ENCODE measurements at regions not wholly inside any gene's neighbourhood (a gene's known extent, or its start where the extent isn't known, plus 50 kb on each side); places are given as distances from the start of the nearest gene placed in this dataset.
A peak's percentile ranks its signal among the peaks of the same experiment; 100 is the strongest.

- Mint-ChIP-seq H3K27ac (no peak overlapping the region), H3K27me3 (ENCODE audit: insufficient read depth) (peaks cover 4% of the 10 kb centered on the region), H3K36me3 (ENCODE audit: low read depth) (no peaks in the 10 kb centered on the region), H3K4me3 (no peak overlapping the region), H3K4me1 (no peaks in the 10 kb centered on the region), H3K9me3 (no peaks in the 10 kb centered on the region)
- TF ChIP-seq, protein P1, sequence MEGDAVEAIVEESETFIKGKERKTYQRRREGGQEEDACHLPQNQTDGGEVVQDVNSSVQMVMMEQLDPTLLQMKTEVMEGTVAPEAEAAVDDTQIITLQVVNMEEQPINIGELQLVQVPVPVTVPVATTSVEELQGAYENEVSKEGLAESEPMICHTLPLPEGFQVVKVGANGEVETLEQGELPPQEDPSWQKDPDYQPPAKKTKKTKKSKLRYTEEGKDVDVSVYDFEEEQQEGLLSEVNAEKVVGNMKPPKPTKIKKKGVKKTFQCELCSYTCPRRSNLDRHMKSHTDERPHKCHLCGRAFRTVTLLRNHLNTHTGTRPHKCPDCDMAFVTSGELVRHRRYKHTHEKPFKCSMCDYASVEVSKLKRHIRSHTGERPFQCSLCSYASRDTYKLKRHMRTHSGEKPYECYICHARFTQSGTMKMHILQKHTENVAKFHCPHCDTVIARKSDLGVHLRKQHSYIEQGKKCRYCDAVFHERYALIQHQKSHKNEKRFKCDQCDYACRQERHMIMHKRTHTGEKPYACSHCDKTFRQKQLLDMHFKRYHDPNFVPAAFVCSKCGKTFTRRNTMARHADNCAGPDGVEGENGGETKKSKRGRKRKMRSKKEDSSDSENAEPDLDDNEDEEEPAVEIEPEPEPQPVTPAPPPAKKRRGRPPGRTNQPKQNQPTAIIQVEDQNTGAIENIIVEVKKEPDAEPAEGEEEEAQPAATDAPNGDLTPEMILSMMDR (conservative IDR thresholded peaks at IDR 0.05): no peak
- no peaks in the 10 kb centered on the region for H3K4me1 ChIP-seq (ENCODE audit: control insufficient read depth, insufficient read depth, low read length)
- no peak overlapping the region for H3K9ac ChIP-seq (ENCODE audit: extremely low read depth, low read length, poor library complexity, severe bottlenecking)
- no peak for DNase-seq
- no peaks in the 10 kb centered on the region for H3K36me3 ChIP-seq (ENCODE audit: control insufficient read depth, insufficient read depth, low read length)
- H3K27me3 ChIP-seq (ENCODE audit: control insufficient read depth, insufficient read depth, low read length, poor library complexity, severe bottlenecking): no peaks in the 10 kb centered on the region
- no peaks in the 10 kb centered on the region for H3K9me3 ChIP-seq (ENCODE audit: control insufficient read depth, low read length)
- H3K27ac ChIP-seq (ENCODE audit: low read depth, low read length): no peak overlapping the region
- H3K4me3 ChIP-seq (ENCODE audit: low read length): no peak overlapping the region
- 93 to 100% methylated on average over 1 to 3 of the region's 3 CpGs for WGBS, 2 experiments (ENCODE audit: insufficient coverage in 1 of 2, insufficient read length in 1 of 2)
Measured at GRCh38 chr21:38134084-38134873, 122.5 kb upstream of the KCNJ15 start.

GRCh38 chr21:38136201-38136600 is 120.6 kb upstream of the KCNJ15 start:
- H3K27ac Mint-ChIP-seq: no peak overlapping the region
- Histone ChIP-seq H3K27ac (ENCODE audit: low read depth, low read length) (no peak overlapping the region), H3K36me3 (ENCODE audit: control insufficient read depth, insufficient read depth, low read length) (no peaks in the 10 kb centered on the region), H3K4me3 (ENCODE audit: low read length) (no peak overlapping the region), H3K9me3 (ENCODE audit: control insufficient read depth, low read length) (no peaks in the 10 kb centered on the region), H3K27me3 (ENCODE audit: control insufficient read depth, insufficient read depth, low read length, poor library complexity, severe bottlenecking) (no peaks in the 10 kb centered on the region), H3K9ac (ENCODE audit: extremely low read depth, low read length, poor library complexity, severe bottlenecking) (no peak overlapping the region), H3K4me1 (ENCODE audit: control insufficient read depth, insufficient read depth, low read length) (no peaks in the 10 kb centered on the region)
- no peak overlapping the region for H3K4me3 Mint-ChIP-seq
- no peaks in the 10 kb centered on the region for H3K9me3 Mint-ChIP-seq
- no peaks in the 10 kb centered on the region for H3K36me3 Mint-ChIP-seq (ENCODE audit: low read depth)
- H3K4me1 Mint-ChIP-seq: peaks cover 5% of the 10 kb centered on the region
- no peak for DNase-seq
- TF ChIP-seq, protein P1 (conservative IDR thresholded peaks at IDR 0.05): no peak
- H3K27me3 Mint-ChIP-seq (ENCODE audit: insufficient read depth): no peaks in the 10 kb centered on the region

DNA sequence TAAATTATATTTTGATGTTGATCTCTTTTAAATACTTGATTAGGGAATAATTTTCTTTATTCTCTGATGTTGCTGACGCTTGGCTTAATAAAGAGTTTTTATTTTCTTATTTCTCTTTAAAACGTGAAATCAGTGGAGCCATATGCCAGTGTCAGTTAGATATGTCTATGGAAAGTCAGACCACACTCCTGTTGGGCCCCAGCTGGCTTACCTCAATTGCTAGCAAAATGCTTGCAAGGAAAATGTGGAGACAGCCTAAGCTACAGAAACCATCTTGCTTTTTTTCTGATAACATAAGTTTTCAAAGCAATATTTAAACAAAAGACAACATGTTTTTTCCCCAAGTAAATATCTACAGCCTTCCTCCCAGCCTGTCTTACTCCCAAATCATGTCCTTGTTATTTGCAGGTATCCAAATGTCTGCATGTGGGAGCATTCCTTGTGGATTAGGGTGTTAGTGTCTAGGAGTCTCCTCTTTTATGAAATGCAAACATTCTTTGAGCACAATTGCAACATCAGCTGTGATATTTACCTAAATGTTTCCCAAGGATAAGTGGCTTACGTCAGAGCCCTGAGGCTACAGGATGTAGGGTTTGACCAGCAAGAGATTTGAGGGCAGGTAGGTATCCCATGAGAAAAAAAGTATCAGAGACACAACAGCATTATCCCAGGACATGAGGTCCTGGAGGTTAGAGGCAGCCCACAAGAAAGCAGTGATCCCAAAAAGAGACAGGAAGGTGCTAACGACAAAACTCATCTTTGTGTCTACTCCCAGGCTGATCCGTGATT is 117.2 kb upstream of the KCNJ15 start:
- no peak overlapping the region for H3K27ac ChIP-seq (ENCODE audit: low read depth, low read length)
- 88 to 92% methylated on average over 2 to 5 of the region's 5 CpGs for WGBS, 2 experiments (ENCODE audit: insufficient coverage in 1 of 2, insufficient read length in 1 of 2)
- no peaks in the 10 kb centered on the region for H3K36me3 ChIP-seq (ENCODE audit: control insufficient read depth, insufficient read depth, low read length)
- H3K9me3 Mint-ChIP-seq: no peaks in the 10 kb centered on the region
- no peaks in the 10 kb centered on the region for H3K27me3 Mint-ChIP-seq (ENCODE audit: insufficient read depth)
- H3K27me3 ChIP-seq (ENCODE audit: control insufficient read depth, insufficient read depth, low read length, poor library complexity, severe bottlenecking): no peaks in the 10 kb centered on the region
- H3K4me1 Mint-ChIP-seq: peaks cover 5% of the 10 kb centered on the region
- no peak overlapping the region for H3K4me3 Mint-ChIP-seq
- H3K9ac ChIP-seq (ENCODE audit: extremely low read depth, low read length, poor library complexity, severe bottlenecking): no peak overlapping the region
- H3K9me3 ChIP-seq (ENCODE audit: control insufficient read depth, low read length): no peaks in the 10 kb centered on the region
- H3K36me3 Mint-ChIP-seq (ENCODE audit: low read depth): no peaks in the 10 kb centered on the region
- H3K4me1 ChIP-seq (ENCODE audit: control insufficient read depth, insufficient read depth, low read length): no peaks in the 10 kb centered on the region
- TF ChIP-seq, protein P1 (conservative IDR thresholded peaks at IDR 0.05): no peak
- H3K4me3 ChIP-seq (ENCODE audit: low read length): peak overlapping the region; percentile 4
- DNase-seq: no peak
- H3K27ac Mint-ChIP-seq: no peak overlapping the region
